ENCODE measurements at regions not wholly inside any gene's neighbourhood (a gene's known extent, or its start where the extent isn't known, plus 50 kb on each side); places are given as distances from the start of the nearest gene placed in this dataset.

- Histone ChIP-seq H3K9me1 (ENCODE audit: control insufficient read depth, extremely low read depth, insufficient read depth, low read length) (no peaks in the 10 kb centered on the region), H3K27ac (ENCODE audit: control insufficient read depth, insufficient read depth, low read length) (no peak overlapping the region), H4K20me1 (ENCODE audit: control insufficient read depth, extremely low read depth, insufficient read depth, low read length) (no peaks in the 10 kb centered on the region), H3K27me3 (ENCODE audit: control insufficient read depth, extremely low read depth, insufficient read depth, low read length) (no peaks in the 10 kb centered on the region), H3K79me2 (ENCODE audit: control insufficient read depth, insufficient read depth, low read length) (no peaks in the 10 kb centered on the region), H3K9ac (ENCODE audit: control insufficient read depth, extremely low read depth, insufficient read depth, low read length) (no peak overlapping the region), H3K4me1 (ENCODE audit: control insufficient read depth, extremely low read depth, insufficient read depth, low read length) (no peaks in the 10 kb centered on the region), H2AFZ (ENCODE audit: control insufficient read depth, low read length) (no peak overlapping the region), H3K4me3 (ENCODE audit: control insufficient read depth in 2 of 3, extremely low read depth in 1 of 3, insufficient read depth in 2 of 3, low read depth in 1 of 3, low read length in 3 of 3) (no peak overlapping the region), H3K9me3 (ENCODE audit: control insufficient read depth, low read depth, low read length) (no peaks in the 10 kb centered on the region), H3K36me3 (ENCODE audit: control insufficient read depth in 2 of 2, extremely low read depth in 1 of 2, insufficient read depth in 2 of 2, low read length in 2 of 2) (no peaks in the 10 kb centered on the region), H3K4me2 (ENCODE audit: control insufficient read depth, extremely low read depth, insufficient read depth, low read depth, low read length) (no peak overlapping the region)
- TF ChIP-seq, protein P1, sequence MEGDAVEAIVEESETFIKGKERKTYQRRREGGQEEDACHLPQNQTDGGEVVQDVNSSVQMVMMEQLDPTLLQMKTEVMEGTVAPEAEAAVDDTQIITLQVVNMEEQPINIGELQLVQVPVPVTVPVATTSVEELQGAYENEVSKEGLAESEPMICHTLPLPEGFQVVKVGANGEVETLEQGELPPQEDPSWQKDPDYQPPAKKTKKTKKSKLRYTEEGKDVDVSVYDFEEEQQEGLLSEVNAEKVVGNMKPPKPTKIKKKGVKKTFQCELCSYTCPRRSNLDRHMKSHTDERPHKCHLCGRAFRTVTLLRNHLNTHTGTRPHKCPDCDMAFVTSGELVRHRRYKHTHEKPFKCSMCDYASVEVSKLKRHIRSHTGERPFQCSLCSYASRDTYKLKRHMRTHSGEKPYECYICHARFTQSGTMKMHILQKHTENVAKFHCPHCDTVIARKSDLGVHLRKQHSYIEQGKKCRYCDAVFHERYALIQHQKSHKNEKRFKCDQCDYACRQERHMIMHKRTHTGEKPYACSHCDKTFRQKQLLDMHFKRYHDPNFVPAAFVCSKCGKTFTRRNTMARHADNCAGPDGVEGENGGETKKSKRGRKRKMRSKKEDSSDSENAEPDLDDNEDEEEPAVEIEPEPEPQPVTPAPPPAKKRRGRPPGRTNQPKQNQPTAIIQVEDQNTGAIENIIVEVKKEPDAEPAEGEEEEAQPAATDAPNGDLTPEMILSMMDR (optimal IDR thresholded peaks at IDR 0.05 in 1 of 3, IDR thresholded peaks at IDR 0.05 in 1 of 3, conservative IDR thresholded peaks at IDR 0.05 in 1 of 3; ENCODE audit: extremely low read depth in 1 of 3, insufficient read depth in 2 of 3, low read length in 3 of 3), result no peak
- TF ChIP-seq EZH2 (IDR thresholded peaks at IDR 0.05; ENCODE audit: low read length), result no peak
- FAIRE-seq, result no peak
- DNase-seq (ENCODE audit: low read depth, low spot score), result no peak
- dilution Hi-C loops (cut with MboI; ENCODE audit: extremely low pct_ligation_motif_present, low sequenced_read_pairs), result no loop called here
These were observed 55.7 kb upstream of the ACP3 start for GRCh38 chr3:132261506-132261905.

DNA sequence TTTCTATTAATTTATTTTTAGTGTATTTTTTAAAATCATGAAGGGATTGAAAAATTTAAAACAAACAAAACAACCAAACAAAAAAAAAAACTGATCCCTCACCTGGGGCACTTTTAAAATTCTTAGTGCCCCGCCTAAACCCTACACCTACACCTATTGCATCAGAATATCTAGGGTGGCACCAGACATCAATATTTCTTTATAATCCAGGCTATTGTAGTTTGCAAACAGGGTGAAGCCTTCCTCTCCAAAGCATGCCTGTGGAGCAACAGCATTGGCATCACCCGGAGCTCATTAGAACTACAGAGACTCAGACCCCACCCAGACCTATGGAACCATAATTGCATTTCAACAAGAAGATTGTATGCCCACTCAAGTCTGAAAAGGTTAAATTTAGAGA lies 54.9 kb upstream of the ACP3 start:
- no peaks in the 10 kb centered on the region for H3K4me1 ChIP-seq (ENCODE audit: control insufficient read depth, extremely low read depth, insufficient read depth, low read length)
- DNase-seq (ENCODE audit: low read depth, low spot score) (no peak), FAIRE-seq (no peak)
- no peaks in the 10 kb centered on the region for H4K20me1 ChIP-seq (ENCODE audit: control insufficient read depth, extremely low read depth, insufficient read depth, low read length)
- TF ChIP-seq, protein P1 (optimal IDR thresholded peaks at IDR 0.05 in 1 of 3, IDR thresholded peaks at IDR 0.05 in 1 of 3, conservative IDR thresholded peaks at IDR 0.05 in 1 of 3; ENCODE audit: extremely low read depth in 1 of 3, insufficient read depth in 2 of 3, low read length in 3 of 3), result no peak
- no peak for TF ChIP-seq EZH2 (IDR thresholded peaks at IDR 0.05; ENCODE audit: low read length)
- no peak overlapping the region for H3K4me2 ChIP-seq (ENCODE audit: control insufficient read depth, extremely low read depth, insufficient read depth, low read depth, low read length)
- no peak overlapping the region for H3K4me3 ChIP-seq (ENCODE audit: control insufficient read depth in 2 of 3, extremely low read depth in 1 of 3, insufficient read depth in 2 of 3, low read depth in 1 of 3, low read length in 3 of 3)
- H3K27ac ChIP-seq (ENCODE audit: control insufficient read depth, insufficient read depth, low read length), result no peak overlapping the region
- H3K36me3 ChIP-seq (ENCODE audit: control insufficient read depth in 2 of 2, extremely low read depth in 1 of 2, insufficient read depth in 2 of 2, low read length in 2 of 2), result no peaks in the 10 kb centered on the region
- no peaks in the 10 kb centered on the region for H3K9me3 ChIP-seq (ENCODE audit: control insufficient read depth, low read depth, low read length)
- H3K79me2 ChIP-seq (ENCODE audit: control insufficient read depth, insufficient read depth, low read length), result no peaks in the 10 kb centered on the region
- dilution Hi-C loops (cut with MboI; ENCODE audit: extremely low pct_ligation_motif_present, low sequenced_read_pairs), result no loop called here
- no peak overlapping the region for H2AFZ ChIP-seq (ENCODE audit: control insufficient read depth, low read length)
- H3K9ac ChIP-seq (ENCODE audit: control insufficient read depth, extremely low read depth, insufficient read depth, low read length), result no peak overlapping the region
- H3K9me1 ChIP-seq (ENCODE audit: control insufficient read depth, extremely low read depth, insufficient read depth, low read length), result no peaks in the 10 kb centered on the region
- no peaks in the 10 kb centered on the region for H3K27me3 ChIP-seq (ENCODE audit: control insufficient read depth, extremely low read depth, insufficient read depth, low read length)

All from keratinocyte (primary cell).